ENCODE measurements at regions not wholly inside any gene's neighbourhood (a gene's known extent, or its start where the extent isn't known, plus 50 kb on each side); places are given as distances from the start of the nearest gene placed in this dataset.

GRCh38 chr7:1326511-1326785 lies 93.8 kb downstream of the UNCX start:
- TF ChIP-seq ZFP37 (tag by site-specific recombination; IDR thresholded peaks at IDR 0.05) (no peak), ATF2 (tag by site-specific recombination; IDR thresholded peaks at IDR 0.05; ENCODE audit: low read depth) (no peak), ZNF324 (tag by site-specific recombination; IDR thresholded peaks at IDR 0.05) (no peak), ZNF311 (tag by site-specific recombination; IDR thresholded peaks at IDR 0.05; ENCODE audit: borderline replicate concordance) (no peak), ZNF16 (tag by site-specific recombination; IDR thresholded peaks at IDR 0.05; ENCODE audit: low read depth) (no peak), KLF16 (tag by site-specific recombination; IDR thresholded peaks at IDR 0.05) (no peak), CTCF (tag by site-specific recombination; IDR thresholded peaks at IDR 0.05) (no peak), ZBTB7A (tag by site-specific recombination; IDR thresholded peaks at IDR 0.05; ENCODE audit: low read depth) (no peak), ZBTB44 (tag by site-specific recombination; IDR thresholded peaks at IDR 0.05) (no peak), ZNF416 (tag by site-specific recombination; IDR thresholded peaks at IDR 0.05) (no peak), ZXDB (tag by site-specific recombination; IDR thresholded peaks at IDR 0.05) (no peak), ZBTB26 (tag by site-specific recombination; optimal IDR thresholded peaks at IDR 0.05) (no peak)

All from HEK293 (cell line).